ENCODE measurements at regions not wholly inside any gene's neighbourhood (a gene's known extent, or its start where the extent isn't known, plus 50 kb on each side); places are given as distances from the start of the nearest gene placed in this dataset.

DNA sequence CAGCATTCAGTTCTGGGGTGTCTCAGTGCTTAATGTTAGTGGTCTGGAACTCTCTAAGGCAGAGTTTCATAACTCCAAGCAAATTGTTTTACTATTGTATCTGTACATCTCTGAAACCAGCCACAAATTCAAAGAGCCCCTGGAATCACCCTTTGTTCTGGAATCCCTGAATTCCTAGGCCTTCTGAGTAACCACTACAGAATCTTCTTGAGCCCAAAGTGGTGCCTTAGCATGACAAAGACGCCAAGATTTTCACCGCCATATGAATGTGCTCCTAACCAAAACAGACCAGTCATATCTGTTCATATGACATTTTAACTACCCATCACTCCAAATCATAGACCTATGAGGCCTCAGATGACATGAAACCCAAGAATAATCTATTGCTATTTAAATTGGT, 668.1 kb downstream of the EPHA4 start:
- no peak for TF ChIP-seq EP300 (IDR thresholded peaks at IDR 0.05; ENCODE audit: low read length)
- no peak for TF ChIP-seq GABPA (tag; conservative IDR thresholded peaks at IDR 0.05; ENCODE audit: low read depth)
- TF ChIP-seq USF2 (CRISPR knock-in tag; IDR thresholded peaks at IDR 0.05) = no peak
- TF ChIP-seq, protein P1, sequence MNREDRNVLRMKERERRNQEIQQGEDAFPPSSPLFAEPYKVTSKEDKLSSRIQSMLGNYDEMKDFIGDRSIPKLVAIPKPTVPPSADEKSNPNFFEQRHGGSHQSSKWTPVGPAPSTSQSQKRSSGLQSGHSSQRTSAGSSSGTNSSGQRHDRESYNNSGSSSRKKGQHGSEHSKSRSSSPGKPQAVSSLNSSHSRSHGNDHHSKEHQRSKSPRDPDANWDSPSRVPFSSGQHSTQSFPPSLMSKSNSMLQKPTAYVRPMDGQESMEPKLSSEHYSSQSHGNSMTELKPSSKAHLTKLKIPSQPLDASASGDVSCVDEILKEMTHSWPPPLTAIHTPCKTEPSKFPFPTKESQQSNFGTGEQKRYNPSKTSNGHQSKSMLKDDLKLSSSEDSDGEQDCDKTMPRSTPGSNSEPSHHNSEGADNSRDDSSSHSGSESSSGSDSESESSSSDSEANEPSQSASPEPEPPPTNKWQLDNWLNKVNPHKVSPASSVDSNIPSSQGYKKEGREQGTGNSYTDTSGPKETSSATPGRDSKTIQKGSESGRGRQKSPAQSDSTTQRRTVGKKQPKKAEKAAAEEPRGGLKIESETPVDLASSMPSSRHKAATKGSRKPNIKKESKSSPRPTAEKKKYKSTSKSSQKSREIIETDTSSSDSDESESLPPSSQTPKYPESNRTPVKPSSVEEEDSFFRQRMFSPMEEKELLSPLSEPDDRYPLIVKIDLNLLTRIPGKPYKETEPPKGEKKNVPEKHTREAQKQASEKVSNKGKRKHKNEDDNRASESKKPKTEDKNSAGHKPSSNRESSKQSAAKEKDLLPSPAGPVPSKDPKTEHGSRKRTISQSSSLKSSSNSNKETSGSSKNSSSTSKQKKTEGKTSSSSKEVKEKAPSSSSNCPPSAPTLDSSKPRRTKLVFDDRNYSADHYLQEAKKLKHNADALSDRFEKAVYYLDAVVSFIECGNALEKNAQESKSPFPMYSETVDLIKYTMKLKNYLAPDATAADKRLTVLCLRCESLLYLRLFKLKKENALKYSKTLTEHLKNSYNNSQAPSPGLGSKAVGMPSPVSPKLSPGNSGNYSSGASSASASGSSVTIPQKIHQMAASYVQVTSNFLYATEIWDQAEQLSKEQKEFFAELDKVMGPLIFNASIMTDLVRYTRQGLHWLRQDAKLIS (CRISPR knock-in tag; IDR thresholded peaks at IDR 0.05) = no peak
- no peak for TF ChIP-seq ZFP1 (CRISPR knock-in tag; IDR thresholded peaks at IDR 0.05)
- TF ChIP-seq POLR2A (conservative IDR thresholded peaks at IDR 0.05) = no peak

Data from K562 (cell line).